Stimulated activated CD4-positive, alpha-beta T cell treated with anti-CD3 and anti-CD28 coated beads, Interleukin-1b, Interleukin-23, amount 100 ng/mL, for 24 hours (primary cell): ENCODE measurements at regions not wholly inside any gene's neighbourhood (a gene's known extent, or its start where the extent isn't known, plus 50 kb on each side); places are given as distances from the start of the nearest gene placed in this dataset.
"Not testable (repeated sequence)": the region's sequence is repeated elsewhere in the genome, so short reads cannot be mapped to it uniquely, and the experiment has no call there.

Experiments
- DNase-seq, 4 experiments: peaks; one replicate each; pipeline ENCODE4 v3.0.0-alpha.2; 2020; ENCODE audit warnings: low read depth in 4 of 4, low spot score in 1 of 4

DNA sequence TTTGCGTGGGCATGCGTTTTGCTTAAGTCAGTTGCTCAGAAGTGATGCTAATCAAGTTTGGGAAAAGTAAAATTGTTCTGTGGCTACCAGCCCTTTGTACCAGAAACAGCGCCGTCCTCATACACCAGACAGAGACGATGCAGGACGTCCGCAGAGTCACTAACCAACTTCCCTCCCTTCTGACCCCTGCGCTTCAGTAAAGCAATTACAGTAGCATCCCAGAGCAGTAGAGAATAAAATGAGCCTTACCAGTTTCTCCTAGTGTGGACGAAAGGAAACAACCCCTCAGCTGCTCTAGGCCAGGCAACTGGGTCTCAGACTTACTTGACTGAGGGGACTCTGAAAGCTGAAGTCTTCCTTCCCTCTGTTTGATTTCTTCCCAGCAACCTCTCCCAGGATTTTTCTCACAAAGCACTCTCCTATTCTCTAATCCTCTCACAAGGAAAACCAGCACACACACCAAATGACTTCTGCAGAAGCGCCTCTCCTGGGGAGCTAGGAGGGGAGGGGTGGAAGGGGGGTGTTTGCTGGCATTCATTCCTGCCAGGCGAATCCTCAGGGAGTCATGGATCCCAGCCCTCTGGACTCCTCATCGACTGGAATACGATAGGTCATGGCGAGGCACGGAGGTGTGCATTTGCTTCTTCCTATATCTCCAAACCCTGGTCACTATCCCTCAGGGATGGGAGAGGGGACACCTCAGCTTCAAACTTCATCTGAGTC, 56.0 kb upstream of the MID1 start:
- no peak for DNase-seq

GRCh38 chrX:10677490-10677889, 57.1 kb upstream of the MID1 start:
- DNase-seq = no peak

DNA sequence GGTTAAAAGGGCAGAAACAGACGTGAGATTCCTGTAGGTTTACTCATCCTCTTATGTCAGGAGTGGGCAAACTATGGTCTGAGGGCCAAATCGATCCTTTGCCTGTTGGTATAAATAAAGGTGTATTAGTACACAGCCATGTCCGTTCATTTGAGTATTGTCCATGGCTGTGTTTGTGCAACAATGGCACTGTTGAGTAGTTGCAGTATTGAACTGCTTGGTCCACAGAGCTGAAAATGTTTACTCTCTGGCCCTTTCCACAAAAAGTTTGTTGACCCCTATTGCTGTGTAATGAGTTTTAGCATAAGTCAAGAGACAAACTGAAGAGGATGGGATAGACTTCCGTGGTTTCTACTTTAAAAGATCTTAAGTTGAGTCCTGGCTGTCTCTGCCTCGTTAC, 59.0 kb upstream of the MID1 start:
- no peak for DNase-seq

DNA sequence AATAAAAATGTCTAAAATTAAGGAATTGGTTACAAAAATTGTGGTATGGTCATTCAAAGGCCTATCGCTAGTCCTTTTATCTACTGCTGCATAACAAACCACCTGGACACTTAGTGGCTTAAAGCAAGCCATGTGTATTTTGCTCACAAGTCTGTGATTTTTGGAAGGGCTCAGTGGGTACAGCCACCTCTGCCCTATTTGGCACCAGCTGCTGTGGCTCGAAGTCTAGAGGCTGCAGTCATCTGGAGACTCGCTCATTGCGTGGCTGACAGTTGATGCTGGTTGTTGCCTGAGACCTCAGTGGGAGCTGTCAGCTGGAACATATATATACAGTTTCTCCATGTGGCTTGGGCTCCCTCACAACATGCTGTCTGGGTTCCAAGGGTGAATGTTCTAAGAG, 60.8 kb upstream of the MID1 start:
- DNase-seq = no peak

GRCh38 chrX:10683631-10684030, 63.2 kb upstream of the MID1 start:
- DNase-seq = not testable (repeated sequence)

DNA sequence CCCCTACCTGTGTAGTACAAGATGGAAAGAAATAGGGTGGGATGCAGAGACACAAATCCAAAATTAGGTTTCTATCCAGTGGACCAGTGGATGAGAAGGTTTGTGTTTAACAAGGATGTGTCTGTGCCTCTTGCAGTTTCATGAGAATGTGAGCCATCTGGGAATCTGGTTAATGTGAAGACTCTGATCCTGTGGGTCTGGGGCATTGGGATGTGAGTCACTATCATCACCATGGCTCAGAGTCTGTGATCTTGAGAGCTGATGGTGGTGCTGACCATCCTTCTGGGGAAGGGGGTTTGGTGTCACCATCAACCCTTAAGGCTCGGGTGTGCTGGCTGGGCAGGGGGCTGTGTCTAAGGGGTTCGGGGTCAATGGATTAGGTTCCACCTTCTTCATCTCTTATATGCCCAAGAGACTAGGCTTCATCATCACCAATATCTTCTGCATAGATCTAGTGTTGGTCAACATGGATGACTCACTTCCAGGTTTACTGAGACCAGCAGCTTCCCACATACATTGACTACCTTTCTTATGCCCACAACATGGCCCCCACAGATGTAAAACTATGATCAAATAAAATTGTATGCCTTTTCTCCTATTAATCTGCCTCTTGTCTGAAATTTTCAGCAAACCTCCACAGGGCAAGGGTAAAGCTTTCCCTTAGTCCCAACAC, 65.7 kb upstream of the MID1 start:
- DNase-seq = no peak

GRCh38 chrX:10691751-10692150, 71.4 kb upstream of the MID1 start:
- not testable (repeated sequence) for DNase-seq

DNA sequence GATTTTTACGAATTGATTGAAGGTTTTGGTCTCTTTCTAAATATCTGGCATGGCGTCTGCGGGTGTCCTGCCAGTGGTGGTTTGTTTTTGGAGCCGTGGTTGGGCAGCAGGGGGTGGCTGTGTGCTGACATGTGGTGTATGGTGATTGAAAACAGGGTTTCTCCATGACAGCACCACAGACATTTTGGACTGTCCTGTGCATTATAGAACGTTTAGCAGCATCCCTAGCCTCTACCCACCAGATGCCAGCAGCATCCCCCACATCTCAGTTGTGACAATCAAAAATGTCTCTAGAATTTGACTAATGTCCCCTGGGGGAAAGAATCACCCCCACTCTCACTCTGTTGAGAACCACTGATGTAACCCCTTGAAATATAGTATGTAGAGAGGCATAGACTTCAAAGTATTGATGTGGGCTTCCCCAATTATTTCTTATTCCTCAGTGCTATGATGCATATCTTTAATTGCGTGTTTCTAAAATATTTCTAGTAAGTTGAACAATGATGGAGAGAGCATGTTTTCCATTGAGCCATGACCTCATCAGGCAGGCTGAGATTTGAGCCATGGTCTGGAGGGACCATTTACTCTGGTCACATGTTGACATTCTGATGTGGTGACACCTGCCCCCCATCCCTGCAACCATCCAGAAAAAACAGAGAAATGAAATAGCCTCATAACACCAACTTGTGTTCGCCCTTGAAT, 77.4 kb upstream of the MID1 start:
- DNase-seq = no peak

DNA sequence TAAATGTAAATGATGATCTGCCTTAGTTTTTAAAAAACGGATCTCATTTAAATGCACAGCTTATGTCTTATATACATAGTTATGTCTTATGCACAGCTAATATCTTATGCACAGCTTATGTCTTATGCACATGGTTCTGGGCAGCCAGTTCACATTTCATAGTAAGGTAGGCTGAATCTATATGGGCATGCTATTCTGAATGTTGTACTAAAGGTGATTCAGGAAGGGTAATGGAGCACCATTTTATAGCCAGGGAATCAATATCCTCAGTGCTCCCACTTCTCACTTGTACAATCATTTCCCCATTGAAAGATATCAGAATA, 77.9 kb upstream of the MID1 start:
- DNase-seq = no peak

GRCh38 chrX:10702031-10702430, 81.6 kb upstream of the MID1 start:
- DNase-seq = no peak

DNA sequence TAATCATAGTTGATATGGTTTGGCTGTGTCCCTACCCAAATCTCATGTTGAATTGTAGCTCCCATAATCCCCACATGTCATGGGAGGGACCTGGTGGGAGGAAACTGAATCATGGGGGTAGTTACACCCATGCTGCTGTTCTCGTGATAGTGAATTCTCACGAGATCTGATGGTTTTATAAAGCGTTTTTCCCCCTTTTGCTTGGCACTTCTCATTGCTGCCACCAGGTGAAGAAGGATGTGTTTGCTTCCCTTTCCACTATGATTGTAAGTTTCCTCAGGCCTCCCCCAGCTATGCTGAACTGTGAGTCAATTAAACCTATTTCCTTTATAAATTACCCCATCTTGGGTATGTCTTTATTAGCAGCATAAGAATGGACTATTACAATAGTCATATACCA, 86.0 kb upstream of the MID1 start:
- not testable (repeated sequence) for DNase-seq

DNA sequence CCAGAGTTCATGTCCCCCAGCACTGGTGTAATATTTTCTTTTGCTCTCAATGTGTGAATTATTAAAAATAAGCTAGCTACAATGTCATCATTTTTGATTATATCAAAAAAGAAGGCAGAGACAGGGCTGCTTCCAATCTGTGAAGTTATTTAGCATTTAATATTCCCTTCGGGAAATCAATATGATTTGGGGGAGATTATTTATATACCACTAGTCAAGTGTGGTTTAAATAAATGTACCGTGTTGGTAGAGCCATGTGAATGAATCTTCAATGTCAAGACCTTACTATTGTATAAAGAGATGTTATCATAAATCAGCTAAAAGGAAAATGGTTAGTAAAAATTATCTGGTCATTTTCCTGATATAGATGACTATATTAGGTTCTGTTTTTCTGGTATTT, 87.4 kb upstream of the MID1 start:
- no peak for DNase-seq

DNA sequence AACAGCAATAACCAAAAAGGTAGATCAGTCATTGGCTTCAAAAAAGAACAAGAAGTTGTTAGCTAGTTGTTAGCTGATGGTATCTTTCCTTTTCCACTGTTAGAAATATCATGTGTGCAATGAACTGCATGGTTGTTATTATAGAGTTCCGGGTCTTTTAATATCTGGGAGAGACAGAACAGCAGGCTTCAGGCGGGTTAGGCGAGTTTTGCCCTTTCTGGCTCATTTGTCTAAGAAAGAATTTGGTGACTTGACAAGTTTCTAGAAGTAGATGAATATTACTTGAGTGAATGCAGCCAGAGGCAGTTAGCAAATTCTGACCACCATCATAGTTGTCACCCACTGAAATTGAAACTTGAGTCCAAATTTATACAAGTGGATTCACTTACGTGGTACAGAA, 88.9 kb upstream of the MID1 start:
- DNase-seq = no peak

GRCh38 chrX:10714531-10714930, 94.1 kb upstream of the MID1 start:
- DNase-seq = no peak

- DNase-seq = peak; percentile 2 to 29 (median 2)
These were observed 102.5 kb upstream of the MID1 start for GRCh38 chrX:10722851-10723250.

GRCh38 chrX:10725071-10725470, 104.7 kb upstream of the MID1 start:
- no peak for DNase-seq

DNA sequence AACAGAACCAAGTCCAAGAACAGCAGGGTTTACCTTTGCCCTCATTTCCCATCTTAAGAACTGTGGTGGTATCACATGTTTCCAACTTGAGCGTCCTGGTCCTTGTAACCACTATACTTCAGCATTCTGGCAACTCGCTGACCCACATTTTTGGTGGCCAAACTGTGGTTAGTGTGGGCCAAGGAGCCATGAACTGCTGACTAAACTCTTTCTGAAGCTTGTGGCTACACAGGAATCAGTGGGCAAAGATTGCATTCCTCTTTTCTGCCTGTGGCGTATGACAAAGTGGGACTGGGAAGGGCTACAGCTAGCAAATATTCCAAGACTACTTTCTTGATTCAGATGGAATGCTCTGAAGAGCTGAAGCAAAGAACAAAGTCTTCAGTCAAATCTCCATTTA, 106.3 kb upstream of the MID1 start:
- DNase-seq = no peak

GRCh38 chrX:10728806-10729389, 108.5 kb upstream of the MID1 start:
- no peak for DNase-seq

GRCh38 chrX:10739426-10739825, 119.0 kb upstream of the MID1 start:
- no peak for DNase-seq

DNA sequence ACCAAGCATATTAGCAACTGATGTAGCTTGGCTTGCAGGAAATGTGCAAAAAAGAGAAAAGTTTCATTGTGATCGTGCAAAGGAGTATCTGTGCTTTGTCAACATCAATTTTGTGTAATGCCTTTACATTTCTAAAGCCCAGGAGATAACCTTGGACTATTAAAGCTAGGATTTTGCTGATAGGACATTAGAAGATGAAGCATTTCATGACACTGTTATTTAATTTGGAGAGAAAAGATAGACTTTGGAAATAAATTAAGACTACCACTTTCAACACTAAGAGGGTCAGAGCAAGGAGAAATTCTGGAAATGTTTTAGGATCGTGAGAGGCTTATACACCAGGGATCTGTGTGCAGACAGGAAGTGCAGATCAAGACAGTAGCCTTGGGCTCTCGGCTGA, 120.6 kb upstream of the MID1 start:
- no peak for DNase-seq

DNA sequence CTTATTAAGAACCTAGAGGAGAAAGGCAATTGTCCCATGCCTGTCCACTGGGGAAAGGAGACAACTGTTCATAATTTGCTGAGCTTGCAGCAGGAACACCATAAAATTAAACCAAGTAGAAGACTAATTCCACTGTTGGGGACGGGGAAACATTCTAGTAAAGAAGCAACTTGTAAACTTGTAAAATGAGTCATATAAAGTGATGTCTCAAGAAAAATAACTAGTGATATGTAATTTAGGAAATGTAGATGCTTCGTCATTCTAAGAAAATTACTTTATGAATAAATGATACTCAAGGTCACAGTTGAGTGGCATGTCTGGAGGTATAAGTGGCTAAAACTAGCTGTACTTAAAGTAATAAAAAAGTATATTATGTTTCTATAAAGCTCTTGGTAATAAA, 121.2 kb upstream of the MID1 start:
- DNase-seq = no peak

- no peak for DNase-seq
These were observed 123.1 kb upstream of the MID1 start for GRCh38 chrX:10743476-10743875.
